HepG2 (cell line): ENCODE measurements at regions not wholly inside any gene's neighbourhood (a gene's known extent, or its start where the extent isn't known, plus 50 kb on each side); places are given as distances from the start of the nearest gene placed in this dataset.

Experiments
- EP300 ChIP-seq, 3 experiments: sonication (generic) in 1 of 3; formaldehyde crosslinking in 1 of 3; IDR thresholded peaks; 2 replicates each; pipeline versions ENCODE4 v1.5.1 to v1.6.1; 2011 to 2020; ENCODE audit warnings: low read depth in 2 of 3, low read length in 2 of 3, borderline replicate concordance in 1 of 3, improper control_type of control experiment in 1 of 3, mild to moderate bottlenecking in 1 of 3, missing genetic modification reagents in 1 of 3, moderate library complexity in 1 of 3
- GTF2F1 ChIP-seq: fragments of 150-350 bp; IDR thresholded peaks from 2 replicates; pipeline ENCODE4 v1.6.1; 2014; ENCODE audit warnings: low read length
- IKZF4 ChIP-seq: sonication (generic); formaldehyde crosslinking; IDR thresholded peaks from 2 replicates; pipeline ENCODE4 v1.5.1; 2020; ENCODE audit warnings: borderline replicate concordance, mild to moderate bottlenecking, low read depth, missing genetic modification reagents; ENCODE audit errors: not compliant biosample characterization
- MLX ChIP-seq: IDR thresholded peaks from 2 replicates; pipeline ENCODE4 v1.6.1; 2016
- NFIC ChIP-seq: IDR thresholded peaks from 2 replicates; pipeline ENCODE4 v1.6.1; 2012; ENCODE audit warnings: mild to moderate bottlenecking, low read length, inconsistent platforms
- SYNCRIP ChIP-seq: fragments of 200-400 bp; formaldehyde crosslinking; IDR thresholded peaks from 2 replicates; pipeline ENCODE4 v1.6.1; 2018; ENCODE audit warnings: mild to moderate bottlenecking, low read depth, low read length; ENCODE audit not compliant: insufficient read depth
- TAF1 ChIP-seq: sonication (generic); formaldehyde crosslinking; IDR thresholded peaks from 2 replicates; pipeline ENCODE4 v1.4.0; 2020; ENCODE audit warnings: missing genetic modification reagents
- ZNF660 ChIP-seq: sonication (generic); formaldehyde crosslinking; IDR thresholded peaks from 2 replicates; pipeline ENCODE4 v1.5.1; 2020; ENCODE audit warnings: mild to moderate bottlenecking, low read depth, missing genetic modification reagents, borderline replicate concordance
- ZNF83 ChIP-seq: sonication (generic); formaldehyde crosslinking; IDR thresholded peaks from 2 replicates; pipeline ENCODE4 v1.4.0; 2020; ENCODE audit warnings: missing genetic modification reagents, mild to moderate bottlenecking, borderline replicate concordance
- TF ChIP-seq, protein P1 (sequence below): IDR thresholded peaks from 2 replicates; pipeline ENCODE4 v1.6.1; 2012; ENCODE audit warnings: low read depth, low read length, improper control_type of control experiment
- TF ChIP-seq, protein P2 (sequence below): IDR thresholded peaks from 2 replicates; pipeline ENCODE4 v1.6.1; 2016; ENCODE audit warnings: missing compliant biosample characterization, missing genetic modification reagents, borderline replicate concordance
- TF ChIP-seq, protein P3 (sequence below): sonication (generic); formaldehyde crosslinking; IDR thresholded peaks from 2 replicates; pipeline ENCODE4 v1.4.0; 2020; ENCODE audit warnings: missing genetic modification reagents
- TF ChIP-seq, protein P4 (sequence below): sonication (generic); formaldehyde crosslinking; IDR thresholded peaks from 2 replicates; pipeline ENCODE4 v1.4.0; 2020; ENCODE audit warnings: missing genetic modification reagents
- TF ChIP-seq, protein P5 (sequence below): sonication (generic); formaldehyde crosslinking; conservative IDR thresholded peaks from 2 replicates; pipeline ENCODE4 v1.4.0; 2020; ENCODE audit warnings: missing genetic modification reagents

GRCh38 chr2:52571380-52572347 is 1195.9 kb upstream of the CHAC2 start:
- TF ChIP-seq IKZF4 (CRISPR knock-in tag) (no peak), NFIC (no peak), MLX (CRISPR knock-in tag) (no peak), ZNF660 (no peak), GTF2F1 (no peak), ZNF83 (no peak), SYNCRIP (no peak), TAF1 (CRISPR knock-in tag) (no peak), EP300 (IDR thresholded peaks at IDR 0.05; ENCODE audit: low read depth in 2 of 2, low read length in 2 of 2) (no peak), EP300 (CRISPR knock-in tag; IDR thresholded peaks at IDR 0.05; ENCODE audit: borderline replicate concordance) (no peak)
- TF ChIP-seq, protein P1, sequence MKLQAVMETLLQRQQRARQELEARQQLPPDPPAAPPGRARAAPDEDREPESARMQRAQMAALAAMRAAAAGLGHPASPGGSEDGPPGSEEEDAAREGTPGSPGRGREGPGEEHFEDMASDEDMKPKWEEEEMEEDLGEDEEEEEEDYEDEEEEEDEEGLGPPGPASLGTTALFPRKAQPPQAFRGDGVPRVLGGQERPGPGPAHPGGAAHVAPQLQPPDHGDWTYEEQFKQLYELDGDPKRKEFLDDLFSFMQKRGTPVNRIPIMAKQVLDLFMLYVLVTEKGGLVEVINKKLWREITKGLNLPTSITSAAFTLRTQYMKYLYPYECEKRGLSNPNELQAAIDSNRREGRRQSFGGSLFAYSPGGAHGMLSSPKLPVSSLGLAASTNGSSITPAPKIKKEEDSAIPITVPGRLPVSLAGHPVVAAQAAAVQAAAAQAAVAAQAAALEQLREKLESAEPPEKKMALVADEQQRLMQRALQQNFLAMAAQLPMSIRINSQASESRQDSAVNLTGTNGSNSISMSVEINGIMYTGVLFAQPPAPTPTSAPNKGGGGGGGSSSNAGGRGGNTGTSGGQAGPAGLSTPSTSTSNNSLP = no peak
- TF ChIP-seq, protein P2, sequence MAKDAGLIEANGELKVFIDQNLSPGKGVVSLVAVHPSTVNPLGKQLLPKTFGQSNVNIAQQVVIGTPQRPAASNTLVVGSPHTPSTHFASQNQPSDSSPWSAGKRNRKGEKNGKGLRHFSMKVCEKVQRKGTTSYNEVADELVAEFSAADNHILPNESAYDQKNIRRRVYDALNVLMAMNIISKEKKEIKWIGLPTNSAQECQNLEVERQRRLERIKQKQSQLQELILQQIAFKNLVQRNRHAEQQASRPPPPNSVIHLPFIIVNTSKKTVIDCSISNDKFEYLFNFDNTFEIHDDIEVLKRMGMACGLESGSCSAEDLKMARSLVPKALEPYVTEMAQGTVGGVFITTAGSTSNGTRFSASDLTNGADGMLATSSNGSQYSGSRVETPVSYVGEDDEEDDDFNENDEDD = no peak
- TF ChIP-seq, protein P3, sequence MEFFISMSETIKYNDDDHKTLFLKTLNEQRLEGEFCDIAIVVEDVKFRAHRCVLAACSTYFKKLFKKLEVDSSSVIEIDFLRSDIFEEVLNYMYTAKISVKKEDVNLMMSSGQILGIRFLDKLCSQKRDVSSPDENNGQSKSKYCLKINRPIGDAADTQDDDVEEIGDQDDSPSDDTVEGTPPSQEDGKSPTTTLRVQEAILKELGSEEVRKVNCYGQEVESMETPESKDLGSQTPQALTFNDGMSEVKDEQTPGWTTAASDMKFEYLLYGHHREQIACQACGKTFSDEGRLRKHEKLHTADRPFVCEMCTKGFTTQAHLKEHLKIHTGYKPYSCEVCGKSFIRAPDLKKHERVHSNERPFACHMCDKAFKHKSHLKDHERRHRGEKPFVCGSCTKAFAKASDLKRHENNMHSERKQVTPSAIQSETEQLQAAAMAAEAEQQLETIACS (CRISPR knock-in tag) = no peak
- TF ChIP-seq, protein P4, sequence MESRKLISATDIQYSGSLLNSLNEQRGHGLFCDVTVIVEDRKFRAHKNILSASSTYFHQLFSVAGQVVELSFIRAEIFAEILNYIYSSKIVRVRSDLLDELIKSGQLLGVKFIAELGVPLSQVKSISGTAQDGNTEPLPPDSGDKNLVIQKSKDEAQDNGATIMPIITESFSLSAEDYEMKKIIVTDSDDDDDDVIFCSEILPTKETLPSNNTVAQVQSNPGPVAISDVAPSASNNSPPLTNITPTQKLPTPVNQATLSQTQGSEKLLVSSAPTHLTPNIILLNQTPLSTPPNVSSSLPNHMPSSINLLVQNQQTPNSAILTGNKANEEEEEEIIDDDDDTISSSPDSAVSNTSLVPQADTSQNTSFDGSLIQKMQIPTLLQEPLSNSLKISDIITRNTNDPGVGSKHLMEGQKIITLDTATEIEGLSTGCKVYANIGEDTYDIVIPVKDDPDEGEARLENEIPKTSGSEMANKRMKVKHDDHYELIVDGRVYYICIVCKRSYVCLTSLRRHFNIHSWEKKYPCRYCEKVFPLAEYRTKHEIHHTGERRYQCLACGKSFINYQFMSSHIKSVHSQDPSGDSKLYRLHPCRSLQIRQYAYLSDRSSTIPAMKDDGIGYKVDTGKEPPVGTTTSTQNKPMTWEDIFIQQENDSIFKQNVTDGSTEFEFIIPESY = no peak
- TF ChIP-seq, protein P5, sequence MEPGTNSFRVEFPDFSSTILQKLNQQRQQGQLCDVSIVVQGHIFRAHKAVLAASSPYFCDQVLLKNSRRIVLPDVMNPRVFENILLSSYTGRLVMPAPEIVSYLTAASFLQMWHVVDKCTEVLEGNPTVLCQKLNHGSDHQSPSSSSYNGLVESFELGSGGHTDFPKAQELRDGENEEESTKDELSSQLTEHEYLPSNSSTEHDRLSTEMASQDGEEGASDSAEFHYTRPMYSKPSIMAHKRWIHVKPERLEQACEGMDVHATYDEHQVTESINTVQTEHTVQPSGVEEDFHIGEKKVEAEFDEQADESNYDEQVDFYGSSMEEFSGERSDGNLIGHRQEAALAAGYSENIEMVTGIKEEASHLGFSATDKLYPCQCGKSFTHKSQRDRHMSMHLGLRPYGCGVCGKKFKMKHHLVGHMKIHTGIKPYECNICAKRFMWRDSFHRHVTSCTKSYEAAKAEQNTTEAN = no peak
